ENCODE measurements at regions not wholly inside any gene's neighbourhood (a gene's known extent, or its start where the extent isn't known, plus 50 kb on each side); places are given as distances from the start of the nearest gene placed in this dataset.

GRCh38 chr1:192108161-192108560 is 50.1 kb upstream of the RGS18 start:
- Histone ChIP-seq H3K9me3 (ENCODE audit: control insufficient read depth, insufficient read depth, low read length) (no peaks in the 10 kb centered on the region), H4K8ac (ENCODE audit: low read depth in 2 of 2, low read length in 2 of 2) (peak overlapping the region; percentile 26 to 66; a peak in 2 of 4 replicates), H2AK5ac (ENCODE audit: low read depth, low read length) (peak overlapping the region; percentile 94), H3K9me1 (ENCODE audit: insufficient read depth, low read length) (no peaks in the 10 kb centered on the region), H3K56ac (ENCODE audit: extremely low read depth, insufficient read depth, low read length) (no peak overlapping the region), H3K4me1 (ENCODE audit: control insufficient read depth, insufficient read depth, low read length) (peaks cover 5% of the 10 kb centered on the region), H3K4me3 (ENCODE audit: insufficient read depth, low read depth, low read length) (no peak overlapping the region), H3K4me2 (ENCODE audit: low read depth, low read length) (no peak overlapping the region), H4K5ac (ENCODE audit: low read depth, low read length) (peak overlapping the region; percentile 97), H3K18ac (ENCODE audit: low read depth, low read length) (peak overlapping the region; percentile 97), H3K79me1 (ENCODE audit: low read depth in 1 of 2, low read length in 2 of 2) (no peaks in the 10 kb centered on the region), H2BK20ac (ENCODE audit: low read depth, low read length) (peak overlapping the region; percentile 53; the same call in 1 of the 2 replicates), H2BK120ac (ENCODE audit: low read depth, low read length) (peak overlapping the region; percentile 83), H2BK15ac (ENCODE audit: low read depth, low read length) (peak overlapping the region; percentile 95; the same call in 2 of the 3 replicates), H2AFZ (replicated peaks; ENCODE audit: low read length, poor library complexity) (no peak overlapping the region), H3K9ac (ENCODE audit: low read depth, low read length) (no peak overlapping the region), H3K4ac (ENCODE audit: low read depth, low read length) (peak overlapping the region; percentile 66), H4K91ac (ENCODE audit: insufficient read depth, low read depth, low read length) (peak overlapping the region; percentile 71), H3K27ac (ENCODE audit: insufficient read depth, low read length) (no peak overlapping the region), H3K36me3 (ENCODE audit: control insufficient read depth, insufficient read depth, low read length) (no peaks in the 10 kb centered on the region), H3K23ac (ENCODE audit: low read depth, low read length) (0 out of 2 replicates have a peak overlapping the region, but pooled peaks have one; percentile 11), H4K20me1 (ENCODE audit: insufficient read depth, low read length) (no peaks in the 10 kb centered on the region), H2BK5ac (ENCODE audit: low read depth, low read length, poor library complexity, severe bottlenecking) (peak overlapping the region; percentile 100), H2AK9ac (replicated peaks; ENCODE audit: low read depth, low read length, poor library complexity) (no peak overlapping the region), H3K14ac (replicated peaks; ENCODE audit: low read depth, low read length) (peak overlapping the region; percentile 62), H3K27me3 (ENCODE audit: control insufficient read depth, insufficient read depth, low read length) (no peaks in the 10 kb centered on the region)
- intact Hi-C loops (cut with micrococcal nuclease) (loop anchor here (5.0 kb wide), 1 partner anchor 49 kb away; the partner anchor contains the start of gene RGS18), dilution Hi-C loops (cut with HindIII; ENCODE audit: low sequenced_read_pairs, unreplicated experiment) (no loop called here), in situ Hi-C loops (cut with MboI; ENCODE audit: low sequenced_read_pairs) (no loop called here)
- CTCF ChIA-PET: no interaction called here
- POLR2A ChIA-PET (ENCODE audit: unreplicated experiment): no interaction called here
- no peak for DNase-seq
- BruUV-seq (replicated peaks): no TSS peak
- WGBS, 2 experiments (ENCODE audit: extremely low coverage in 2 of 2, insufficient read length in 1 of 2): 100% methylated on average over 1 of the region's 2 CpGs; no CpG with 5 or more reads in 1 of the 2 experiments
- TF ChIP-seq POLR2A (IDR thresholded peaks at IDR 0.05; ENCODE audit: low read depth, low read length) (no peak), NFE2L2 (IDR thresholded peaks at IDR 0.05; ENCODE audit: low read depth, low read length) (no peak), MAZ (IDR thresholded peaks at IDR 0.05; ENCODE audit: borderline replicate concordance, low read depth, low read length) (no peak), CTCF (conservative IDR thresholded peaks at IDR 0.05; ENCODE audit: low read depth, low read length) (no peak), RAD21 (IDR thresholded peaks at IDR 0.05; ENCODE audit: low read length) (no peak), USF2 (IDR thresholded peaks at IDR 0.05; ENCODE audit: low read depth, low read length) (no peak), CHD1 (IDR thresholded peaks at IDR 0.05; ENCODE audit: low read depth, low read length) (no peak), MXI1 (IDR thresholded peaks at IDR 0.05; ENCODE audit: borderline replicate concordance, low read depth, low read length) (no peak), MAFK (IDR thresholded peaks at IDR 0.05; ENCODE audit: low read depth, low read length) (no peak), BHLHE40 (IDR thresholded peaks at IDR 0.05; ENCODE audit: low read depth, low read length) (no peak), RFX5 (IDR thresholded peaks at IDR 0.05; ENCODE audit: low read depth, low read length) (no peak)
- no peak for ATAC-seq (ENCODE audit: low read depth)

Data from IMR-90 (cell line).